Myocyte (in vitro differentiated cells): ENCODE measurements at regions not wholly inside any gene's neighbourhood (a gene's known extent, or its start where the extent isn't known, plus 50 kb on each side); places are given as distances from the start of the nearest gene placed in this dataset.
"Not testable (repeated sequence)": the region's sequence is repeated elsewhere in the genome, so short reads cannot be mapped to it uniquely, and the experiment has no call there.

Experiments used
- DNase-seq: peaks from one replicate; pipeline ENCODE4 v3.0.0-alpha.2; 2012; ENCODE audit warnings: low read depth

DNA sequence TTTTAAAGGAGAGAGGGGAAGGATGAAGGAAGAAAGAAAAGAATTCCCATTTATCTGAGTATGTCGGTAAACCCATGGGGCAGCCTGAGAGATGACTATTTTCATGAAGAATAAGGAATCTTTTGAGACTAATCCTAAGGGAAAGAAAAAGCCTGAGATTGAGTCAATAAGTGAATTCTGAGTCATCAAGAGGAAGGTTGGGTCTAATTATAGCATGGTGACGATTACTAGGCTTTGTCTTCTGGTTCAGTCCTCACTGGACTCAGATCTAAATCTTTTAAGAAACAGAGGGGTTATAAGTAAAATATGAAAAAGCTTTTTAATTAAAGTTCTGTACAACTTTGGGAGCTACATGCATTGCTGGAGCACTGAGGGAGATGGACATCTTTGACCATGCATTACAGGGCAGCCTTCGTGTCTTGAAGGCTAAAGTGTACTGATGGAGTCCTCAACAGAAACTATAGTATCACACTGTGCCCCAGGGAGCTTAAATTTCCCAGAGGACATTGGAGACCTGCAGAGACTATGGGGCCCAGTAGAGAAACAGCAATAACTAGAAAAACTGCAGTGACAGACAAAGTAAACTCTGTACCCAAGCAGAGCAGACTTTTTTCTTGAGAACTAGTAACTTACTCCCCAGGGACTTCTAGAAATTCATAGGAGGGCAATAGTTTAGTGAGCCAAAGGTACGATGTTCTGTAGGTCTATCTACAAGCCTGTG is 260.9 kb downstream of the RAD51AP2 start:
- peak; percentile 52 for DNase-seq

DNA sequence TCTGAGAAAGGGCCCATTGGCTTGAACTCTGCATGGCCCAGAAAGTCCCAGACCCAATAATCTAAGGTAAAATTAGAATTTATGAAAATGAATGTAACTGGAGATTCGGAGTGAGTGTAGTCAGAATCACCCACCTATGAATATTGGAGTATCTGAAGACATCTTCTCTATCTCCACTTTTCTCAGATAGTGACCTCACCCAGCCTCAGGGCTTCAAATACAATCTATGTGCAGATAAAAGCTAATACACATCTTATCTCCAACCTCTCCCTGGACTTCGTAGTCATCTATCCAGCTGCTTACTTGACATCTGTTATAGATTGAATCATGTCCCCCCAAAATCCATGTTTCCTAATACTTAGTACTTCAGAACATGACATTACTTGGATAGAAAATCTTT is 263.2 kb downstream of the RAD51AP2 start:
- no peak for DNase-seq

DNA sequence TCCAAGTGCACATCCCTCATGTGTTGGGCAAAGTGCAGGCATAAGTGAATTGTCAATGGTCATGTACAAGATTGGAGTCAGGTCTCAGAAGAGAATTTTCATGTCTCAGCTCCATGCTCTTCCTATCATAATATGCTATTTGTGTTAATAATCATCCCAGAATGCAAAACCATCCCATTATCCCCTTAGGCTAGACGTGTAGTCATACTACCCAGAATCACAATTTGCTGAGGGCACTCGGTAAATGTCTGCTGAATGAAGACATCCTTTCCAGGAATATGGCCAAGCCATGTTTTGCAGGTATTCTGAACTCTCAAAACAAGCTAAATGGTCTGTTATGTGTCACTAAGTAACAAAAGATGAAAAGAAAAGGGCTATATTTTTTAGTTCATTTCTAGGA is 263.8 kb downstream of the RAD51AP2 start:
- no peak for DNase-seq

DNA sequence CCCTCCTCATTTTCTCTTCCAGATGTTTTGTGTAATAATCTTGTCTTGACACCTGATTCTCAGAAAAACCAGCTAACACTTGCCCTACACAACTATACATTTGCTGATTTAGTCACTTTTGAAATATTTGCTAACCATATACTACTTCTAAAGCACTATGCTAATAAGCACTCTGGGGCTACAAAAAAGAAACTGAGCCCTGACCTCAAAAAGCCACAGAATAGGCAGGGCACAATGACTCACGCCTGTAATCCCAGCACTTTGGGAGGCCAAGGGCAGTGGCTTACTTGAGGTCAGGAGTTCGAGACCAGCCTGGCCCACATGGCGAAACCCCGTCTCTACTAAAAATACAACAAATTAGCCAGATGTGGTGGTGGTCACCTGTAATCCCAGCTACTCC is 266.0 kb downstream of the RAD51AP2 start:
- no peak for DNase-seq

DNA sequence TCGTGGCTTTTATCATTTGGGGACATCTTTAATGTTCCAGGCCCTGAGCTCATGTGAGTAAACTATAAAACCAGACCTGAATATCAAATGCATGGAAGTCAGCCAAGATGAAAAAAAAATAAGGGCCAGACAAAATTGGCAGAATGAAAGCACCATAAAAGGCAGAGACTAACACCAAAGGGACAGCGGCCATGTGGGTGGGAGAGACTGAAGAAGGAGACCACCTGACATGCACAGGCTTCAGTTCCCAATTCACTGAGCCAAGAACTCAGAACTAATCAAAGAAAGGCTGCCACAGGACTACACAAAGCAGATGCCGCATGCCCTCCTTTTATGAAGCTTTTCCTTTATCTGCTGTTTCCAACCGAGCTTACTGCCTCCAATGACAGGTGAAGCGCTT is 267.1 kb downstream of the RAD51AP2 start:
- no peak for DNase-seq

DNA sequence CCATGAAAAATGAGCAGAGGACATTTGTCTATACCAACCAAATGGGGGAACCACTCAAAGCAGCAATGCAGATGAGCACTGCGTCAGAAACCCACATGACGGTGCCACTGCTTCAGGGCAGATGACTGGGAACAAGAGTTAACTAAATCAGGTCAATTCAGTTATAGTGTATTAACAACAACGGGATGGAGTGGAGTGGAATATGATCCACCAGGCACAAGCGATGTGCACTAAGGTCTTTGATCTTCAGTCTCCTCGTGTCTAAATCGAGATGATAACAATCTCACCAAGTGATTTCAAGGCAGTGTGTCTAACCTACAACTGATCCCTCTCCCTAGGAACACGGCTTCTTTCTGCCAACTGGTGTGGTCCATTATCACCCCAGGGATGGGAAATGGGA is 269.0 kb downstream of the RAD51AP2 start:
- DNase-seq = no peak

DNA sequence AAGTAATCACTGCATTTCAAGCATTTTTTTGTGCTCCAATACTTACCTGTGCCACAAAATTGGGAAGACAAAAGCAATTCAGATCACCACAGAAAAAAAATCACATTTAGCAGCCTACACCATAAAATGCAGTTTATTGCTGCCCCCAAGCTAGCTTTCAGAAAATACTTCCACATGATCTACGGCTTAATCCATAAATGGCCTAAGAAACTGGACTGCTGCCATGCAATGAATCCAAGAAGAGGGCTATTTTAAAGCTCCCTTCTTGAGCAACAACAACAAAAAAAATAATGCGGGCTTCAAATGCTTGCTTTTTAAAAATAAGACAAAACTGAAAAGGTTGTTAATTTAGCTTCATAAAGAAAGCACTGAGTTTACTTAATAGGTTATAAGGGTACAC is 272.3 kb downstream of the RAD51AP2 start:
- DNase-seq = peak; percentile 43

DNA sequence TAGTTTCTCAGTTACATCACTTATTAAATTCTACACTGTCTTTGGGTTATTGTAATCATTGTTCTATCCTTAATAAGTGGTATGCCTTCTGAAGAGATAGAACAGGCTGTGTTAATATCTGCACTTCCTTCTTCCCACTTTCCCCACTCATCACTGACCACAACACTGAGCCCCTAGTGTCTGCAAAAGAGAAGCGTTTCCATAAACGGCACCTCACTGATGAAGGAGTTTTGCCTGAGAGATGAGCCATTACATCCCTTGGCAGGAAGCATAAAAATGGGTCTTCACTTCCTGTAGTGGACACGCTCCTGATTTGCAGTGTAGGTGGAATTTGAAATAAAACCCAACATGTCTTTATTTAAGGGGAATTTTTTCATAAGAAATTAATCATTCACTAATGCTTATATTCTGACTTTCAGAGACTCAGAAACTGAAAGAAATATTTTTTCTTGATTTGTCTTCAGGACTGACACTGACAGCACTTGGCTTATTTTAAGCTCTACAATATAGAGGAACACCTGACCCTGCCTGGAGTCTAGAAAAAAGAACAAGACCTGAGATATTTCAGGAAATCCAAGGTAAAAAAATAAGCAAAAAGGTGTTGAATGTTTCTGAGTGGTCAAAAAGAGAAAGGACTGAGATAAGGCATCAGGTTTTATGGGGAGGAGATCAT is 275.3 kb downstream of the RAD51AP2 start:
- DNase-seq = no peak

DNA sequence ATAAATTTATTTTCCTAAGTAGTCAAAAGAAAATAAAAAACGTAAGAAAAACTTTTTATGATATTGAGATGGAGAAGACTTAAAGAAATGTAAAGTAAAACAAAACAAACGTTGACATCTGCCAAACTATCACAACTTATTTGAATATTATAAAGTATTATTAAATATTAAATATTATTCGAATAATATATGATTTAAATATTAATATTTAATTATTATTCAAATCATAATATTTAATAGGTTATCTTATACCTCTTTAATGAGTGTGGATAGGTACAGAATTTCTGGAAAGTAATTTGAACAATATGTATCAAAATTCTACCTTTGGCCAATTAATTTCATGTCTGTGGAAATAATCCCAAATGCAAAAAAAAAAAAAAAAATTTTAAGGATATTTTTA is 278.7 kb downstream of the RAD51AP2 start:
- no peak for DNase-seq

DNA sequence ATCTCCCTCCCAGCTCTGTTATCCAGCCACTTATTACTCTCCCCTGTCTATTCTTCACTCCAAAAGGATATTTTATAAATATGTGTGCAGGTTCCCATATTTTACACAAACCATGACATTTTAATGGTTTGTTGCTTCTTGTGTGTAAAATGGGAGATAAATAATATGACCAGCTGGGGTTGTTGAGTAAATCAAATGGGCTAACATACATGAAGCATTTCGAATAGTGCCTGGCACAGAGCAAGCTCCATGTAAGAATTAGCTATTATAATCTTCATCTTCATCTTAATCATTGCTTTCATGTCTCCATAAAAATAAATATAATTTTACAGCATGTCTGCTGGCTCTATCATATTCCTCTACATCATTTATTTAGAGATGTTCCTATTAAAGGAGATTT is 283.1 kb downstream of the RAD51AP2 start:
- DNase-seq = no peak

DNA sequence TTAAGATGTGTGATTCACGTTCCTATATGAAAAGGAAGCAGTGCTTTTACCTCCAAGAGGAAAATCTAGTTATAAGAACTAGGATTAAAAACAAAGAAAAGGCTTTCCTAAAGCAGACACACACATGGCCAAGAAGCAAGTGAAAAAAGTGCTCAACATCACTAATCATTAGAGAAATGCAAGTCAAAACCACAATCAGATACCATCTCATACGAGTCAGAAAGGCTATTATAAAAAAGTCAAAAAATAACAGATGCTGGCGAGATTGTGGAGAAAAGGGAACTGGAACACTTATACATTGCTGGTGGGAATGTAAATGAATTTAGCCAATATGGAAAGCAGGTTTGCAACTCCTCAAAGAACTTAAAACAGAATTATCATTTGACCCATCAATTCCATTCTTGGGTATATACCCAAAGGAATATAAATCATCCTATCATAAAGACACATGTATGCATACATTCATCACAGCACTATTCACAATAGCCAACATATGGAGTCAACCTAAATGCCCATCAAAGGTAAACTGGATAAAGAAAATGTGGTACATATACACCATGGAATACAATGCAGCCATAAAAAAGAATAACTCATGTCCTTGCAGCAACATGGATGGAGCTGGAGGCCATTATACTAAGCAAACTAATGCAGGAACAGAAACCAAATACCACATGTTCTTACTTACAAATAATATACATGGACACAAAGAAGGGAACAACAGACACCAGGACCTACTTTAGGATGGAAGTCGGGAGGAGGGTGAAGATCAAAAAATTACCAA is 285.3 kb downstream of the RAD51AP2 start:
- no peak for DNase-seq

DNA sequence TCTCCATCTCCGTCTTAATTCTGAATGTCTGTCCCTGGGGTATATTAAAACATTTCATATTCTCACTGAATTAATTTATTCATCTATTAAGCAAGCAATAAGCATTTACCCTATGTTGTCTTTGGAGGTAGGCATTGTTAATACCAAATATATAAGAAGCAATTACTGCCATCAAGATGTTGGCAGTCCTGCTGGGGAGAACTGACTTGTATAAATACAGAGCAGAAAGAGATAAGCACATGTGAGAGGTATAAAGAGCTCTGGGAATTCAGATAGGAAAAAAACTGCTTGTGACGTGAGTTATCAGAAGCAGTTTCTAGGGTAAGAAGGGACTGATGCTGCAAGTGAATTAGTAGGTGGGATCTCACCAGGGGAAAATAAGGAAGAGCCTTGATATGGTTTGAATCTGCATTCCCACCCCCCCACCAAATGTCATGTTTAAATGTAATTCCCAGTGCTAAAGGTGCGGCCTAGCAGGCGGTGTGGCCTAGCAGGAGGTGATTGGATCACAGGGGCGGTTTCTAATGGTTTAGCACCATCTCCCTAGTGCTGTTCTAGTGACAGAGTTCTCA is 286.8 kb downstream of the RAD51AP2 start:
- DNase-seq = no peak

DNA sequence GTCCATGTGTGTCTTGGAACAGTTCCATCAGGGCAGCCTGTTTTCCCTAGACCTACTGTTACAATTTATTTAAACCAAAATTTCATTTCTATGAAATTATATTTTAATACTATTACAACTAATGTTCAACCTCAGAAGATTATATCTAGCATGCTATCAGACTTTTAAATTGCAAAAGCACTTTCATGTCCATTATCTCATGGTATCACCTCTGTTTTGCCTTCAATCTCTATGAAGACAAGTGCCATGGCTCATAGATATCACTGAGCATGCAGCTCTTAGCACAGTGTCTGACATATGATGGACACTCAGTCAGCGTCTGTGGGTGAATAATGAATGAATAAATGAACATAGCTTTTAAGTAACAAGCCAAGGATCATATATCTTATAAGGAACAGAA is 288.8 kb downstream of the RAD51AP2 start:
- no peak for DNase-seq

DNA sequence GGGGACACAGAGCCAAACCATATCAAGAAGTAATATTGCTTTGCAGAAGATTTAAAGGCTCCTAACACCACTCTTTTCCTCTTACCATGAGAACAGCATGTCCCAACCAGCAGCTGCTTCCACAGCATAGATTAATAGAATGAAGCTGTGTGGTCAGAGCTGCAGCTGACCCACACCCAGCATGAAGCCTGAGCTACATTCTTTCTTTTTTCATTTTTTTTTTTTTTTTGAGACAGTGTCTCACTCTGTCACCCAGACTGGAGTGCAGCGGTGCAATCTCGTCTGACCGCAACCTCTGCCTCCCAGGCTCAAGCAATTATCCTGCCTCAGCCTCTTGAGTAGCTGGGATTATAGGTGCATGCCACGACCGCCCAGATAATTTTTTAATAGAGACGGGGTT is 289.8 kb downstream of the RAD51AP2 start:
- DNase-seq = peak; percentile 73

DNA sequence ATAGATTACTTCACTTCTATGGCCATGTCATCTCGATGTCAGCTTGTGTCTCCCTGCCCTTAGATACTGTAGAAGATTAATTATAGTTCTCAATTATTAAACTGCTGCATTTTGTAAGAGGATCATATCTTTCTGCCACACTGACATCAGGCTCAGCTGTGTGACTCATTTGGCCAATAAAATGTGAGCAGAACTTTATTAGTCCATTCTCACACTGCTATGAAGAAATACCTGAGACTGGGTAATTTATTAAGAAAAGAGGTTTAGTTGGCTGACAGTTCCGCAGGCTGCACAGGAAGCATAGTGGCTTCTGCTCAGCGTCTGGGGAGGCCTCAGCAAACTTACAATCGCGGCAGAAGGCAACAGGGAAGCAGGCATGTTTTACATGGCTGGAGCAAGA is 290.4 kb downstream of the RAD51AP2 start:
- no peak for DNase-seq

DNA sequence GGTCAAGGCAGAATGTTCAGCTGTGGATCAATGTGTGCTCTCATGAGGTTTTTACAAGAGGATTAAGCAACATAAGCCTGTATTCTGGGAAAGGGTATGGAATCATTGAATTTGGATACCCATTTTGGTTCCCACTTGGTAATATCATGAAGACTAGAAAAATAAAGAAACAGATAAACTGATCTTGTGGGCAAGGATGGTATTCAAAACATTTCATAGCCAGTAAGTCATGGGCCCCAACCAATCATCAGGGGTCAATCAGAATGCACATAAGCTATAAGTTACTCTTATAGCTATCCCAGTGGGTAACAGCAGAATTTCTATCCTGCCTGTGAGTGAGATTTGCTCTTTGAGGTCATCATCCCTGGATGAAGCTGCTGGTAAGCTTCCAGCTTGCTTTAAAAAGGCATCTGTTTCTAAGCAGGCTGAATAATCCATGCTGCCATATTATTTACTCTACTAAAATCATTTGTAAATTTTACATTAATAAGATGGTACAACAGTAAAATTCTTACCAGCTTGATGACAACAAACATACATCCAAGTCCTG is 291.2 kb downstream of the RAD51AP2 start:
- DNase-seq = peak; percentile 29

DNA sequence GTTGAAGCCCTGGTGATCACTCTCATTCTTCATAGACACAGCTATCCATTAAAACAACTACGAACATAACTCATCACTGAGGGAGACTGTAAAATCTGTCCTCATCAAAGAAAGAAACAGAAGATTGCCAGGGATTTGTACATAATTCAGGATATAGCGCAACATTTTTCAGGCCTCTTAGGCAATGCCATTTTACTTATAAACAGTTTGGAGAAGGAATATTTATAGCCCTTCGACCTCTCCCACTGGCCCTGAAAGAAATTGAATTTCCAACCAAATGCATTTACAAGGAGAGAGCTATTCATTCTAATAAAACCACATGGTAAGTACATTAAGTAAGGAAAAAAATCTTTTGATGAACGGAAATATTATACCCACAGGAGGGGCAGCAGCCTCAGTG is 295.0 kb downstream of the RAD51AP2 start:
- DNase-seq = no peak

DNA sequence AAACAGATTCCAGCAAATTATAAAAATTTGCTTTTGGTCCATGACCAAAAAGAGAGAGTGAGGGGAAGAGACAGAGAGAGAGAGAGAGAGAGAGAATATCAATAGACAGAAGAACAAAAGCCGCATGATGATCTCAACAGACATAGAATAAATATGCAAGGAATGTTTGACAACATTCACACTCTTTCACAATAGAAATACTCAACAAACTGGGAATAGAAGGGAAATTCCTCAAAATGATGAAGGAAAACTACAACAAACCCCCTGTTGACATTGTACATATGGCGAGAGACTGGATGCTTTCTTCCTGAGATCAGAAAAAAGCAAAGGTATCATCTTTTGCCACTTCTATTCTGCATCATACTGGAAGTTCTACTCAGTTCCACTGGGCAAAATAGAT is 309.7 kb downstream of the RAD51AP2 start:
- DNase-seq = peak; percentile 33

DNA sequence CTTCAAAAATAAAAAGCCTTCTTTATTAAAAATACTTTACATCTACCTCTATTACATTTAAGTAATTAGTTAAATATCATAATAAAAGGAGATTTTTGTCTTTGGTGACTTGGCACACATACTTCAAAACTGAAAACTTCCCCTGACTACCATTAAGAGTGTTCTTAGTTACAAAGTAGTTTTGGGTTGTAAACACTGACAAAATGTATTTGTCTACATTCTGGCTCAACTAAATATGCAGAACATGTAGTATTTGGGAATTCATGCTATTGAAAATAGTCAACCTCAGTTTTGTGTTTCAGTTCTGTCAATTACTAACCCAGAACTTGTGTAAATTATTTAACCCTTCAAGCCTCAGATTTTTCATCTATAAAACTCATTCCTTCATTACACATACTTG is 311.5 kb downstream of the RAD51AP2 start:
- DNase-seq = no peak

DNA sequence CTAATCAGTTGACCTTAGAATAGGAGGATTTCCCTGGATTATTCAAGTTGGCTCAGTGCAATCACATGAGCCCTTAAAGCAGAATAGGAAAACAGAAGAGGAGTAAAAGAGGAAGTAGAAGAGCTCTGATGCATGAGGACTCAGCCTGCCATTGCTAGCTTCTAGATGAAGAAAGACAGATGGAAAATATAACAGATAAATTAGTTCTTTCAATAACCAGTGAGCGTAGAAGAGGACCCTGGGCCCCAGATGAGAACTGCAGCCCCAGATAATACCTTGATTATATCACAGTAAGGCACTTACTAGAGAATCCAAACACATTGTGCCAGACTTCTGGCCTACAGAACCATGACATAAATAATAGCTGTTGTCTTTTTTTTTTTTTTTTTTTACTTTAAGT is 314.0 kb downstream of the RAD51AP2 start:
- not testable (repeated sequence) for DNase-seq

DNA sequence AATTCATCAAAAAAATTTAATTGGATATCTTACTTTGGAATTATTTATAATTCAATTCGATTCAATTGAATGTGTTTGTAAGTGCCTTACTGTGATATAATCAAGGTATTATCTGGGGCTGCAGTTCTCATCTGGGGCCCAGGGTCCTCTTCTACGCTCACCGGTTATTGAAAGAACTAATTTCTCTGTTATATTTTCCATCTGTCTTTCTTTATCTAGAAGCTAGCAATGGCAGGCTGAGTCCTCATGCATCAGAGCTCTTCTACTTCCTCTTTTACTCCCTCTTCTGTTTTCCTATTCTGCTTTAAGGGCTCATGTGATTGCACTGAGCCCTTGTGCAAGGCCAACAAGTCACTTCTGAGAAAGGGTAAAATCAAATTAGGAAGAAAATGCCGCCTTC is 315.6 kb downstream of the RAD51AP2 start:
- DNase-seq = not testable (repeated sequence)

DNA sequence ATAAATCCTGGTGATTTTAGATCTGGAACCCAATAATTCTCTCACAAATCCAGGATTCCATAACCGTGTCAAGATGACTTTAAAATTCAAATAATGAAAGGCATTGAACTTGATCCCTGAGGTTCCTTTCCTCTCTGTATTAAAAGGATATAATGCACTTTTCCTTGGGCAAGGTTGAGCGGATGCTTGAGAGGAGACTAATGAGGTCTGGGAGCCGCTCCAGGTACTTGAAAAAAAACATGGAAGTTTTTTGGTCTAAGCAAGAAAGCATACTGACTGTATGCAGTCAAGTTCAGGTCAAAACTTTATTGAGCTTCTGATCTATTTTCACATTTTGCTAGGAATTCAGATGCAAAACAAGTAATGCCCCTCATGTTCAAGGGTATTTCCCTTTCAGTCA is 318.5 kb downstream of the RAD51AP2 start:
- DNase-seq = no peak
